GM18517 (cell line): ENCODE measurements at regions not wholly inside any gene's neighbourhood (a gene's known extent, or its start where the extent isn't known, plus 50 kb on each side); places are given as distances from the start of the nearest gene placed in this dataset.

Experiments
- ATAC-seq: cut with Tn5 transposase; IDR thresholded peaks from one replicate; pipeline ENCODE4 v1.9.1; 2021; ENCODE audit warnings: mild to moderate bottlenecking, moderate library complexity; ENCODE audit not compliant: unreplicated experiment

DNA sequence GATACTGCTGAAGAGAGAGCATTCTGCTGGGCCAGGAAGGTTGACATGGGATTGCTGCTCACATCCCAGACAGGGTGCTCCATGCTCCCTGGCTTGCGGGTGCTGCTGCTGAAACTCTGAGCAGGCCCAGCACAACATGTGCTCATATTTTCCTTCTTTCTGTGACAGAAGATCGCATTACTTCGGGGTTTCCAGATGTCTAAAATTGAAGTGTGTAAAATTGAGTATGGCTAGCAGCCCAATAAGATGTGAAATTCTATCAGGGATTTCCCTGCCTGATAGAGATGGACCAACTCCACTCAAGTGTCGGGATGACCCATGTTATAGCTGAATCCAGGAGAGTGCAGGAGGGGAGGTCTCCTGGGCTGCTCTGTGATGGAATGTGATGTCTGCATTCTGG, 55.6 kb upstream of the KL start:
- no peak for ATAC-seq

- no peak for ATAC-seq
These were observed 54.5 kb upstream of the KL start for GRCh38 chr13:32961724-32962123.

- no peak for ATAC-seq
These were observed 53.9 kb upstream of the KL start for GRCh38 chr13:32962342-32962741.

- no peak for ATAC-seq
These were observed 51.2 kb upstream of the KL start for GRCh38 chr13:32964987-32965386.
